CD4-positive, alpha-beta T cell treated with Interleukin-10 for 1 hour (primary cell): ENCODE measurements at regions not wholly inside any gene's neighbourhood (a gene's known extent, or its start where the extent isn't known, plus 50 kb on each side); places are given as distances from the start of the nearest gene placed in this dataset.
"Not testable (repeated sequence)": the region's sequence is repeated elsewhere in the genome, so short reads cannot be mapped to it uniquely, and the experiment has no call there.

Source experiments
- DNase-seq: peaks from one replicate; pipeline ENCODE4 v3.0.0-alpha.2; 2020

DNA sequence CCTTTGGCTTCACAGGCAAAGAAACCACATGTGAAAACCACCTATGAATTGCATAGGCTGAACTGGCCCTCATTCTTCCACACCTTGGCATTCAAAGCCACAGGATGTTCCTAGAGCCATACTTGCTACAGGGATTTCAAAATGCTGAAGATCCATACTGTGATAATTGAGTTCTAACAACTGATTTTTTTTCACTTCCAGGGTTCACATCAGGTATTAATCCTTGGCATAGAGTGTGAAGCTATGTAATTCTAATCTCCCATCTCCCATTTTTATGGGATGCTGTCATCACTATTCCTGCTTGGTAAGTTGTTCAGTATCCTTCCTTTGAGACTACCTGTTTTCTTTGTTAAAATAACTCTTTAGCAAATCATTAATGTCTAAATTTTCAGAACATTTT is 1569.2 kb upstream of the ADGRL3 start:
- no peak for DNase-seq

DNA sequence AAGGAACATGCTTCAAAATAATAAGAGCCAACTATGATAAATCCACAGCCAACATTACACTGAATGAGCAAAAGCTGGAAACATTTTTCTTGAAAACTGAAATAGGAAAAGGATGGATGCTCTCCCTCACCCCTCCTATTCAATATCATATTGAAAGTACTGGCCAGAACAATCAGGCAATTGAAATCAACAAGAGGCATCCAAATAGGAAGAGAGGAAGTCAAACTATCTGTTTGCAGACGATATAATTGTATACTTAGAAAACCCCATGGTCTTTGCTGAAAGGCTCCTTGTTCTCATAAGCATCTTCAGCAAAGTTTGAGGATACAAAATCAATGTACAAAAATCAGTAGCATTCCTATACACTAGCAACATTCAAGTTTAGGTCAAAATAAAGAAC is 1562.5 kb upstream of the ADGRL3 start:
- no peak for DNase-seq

DNA sequence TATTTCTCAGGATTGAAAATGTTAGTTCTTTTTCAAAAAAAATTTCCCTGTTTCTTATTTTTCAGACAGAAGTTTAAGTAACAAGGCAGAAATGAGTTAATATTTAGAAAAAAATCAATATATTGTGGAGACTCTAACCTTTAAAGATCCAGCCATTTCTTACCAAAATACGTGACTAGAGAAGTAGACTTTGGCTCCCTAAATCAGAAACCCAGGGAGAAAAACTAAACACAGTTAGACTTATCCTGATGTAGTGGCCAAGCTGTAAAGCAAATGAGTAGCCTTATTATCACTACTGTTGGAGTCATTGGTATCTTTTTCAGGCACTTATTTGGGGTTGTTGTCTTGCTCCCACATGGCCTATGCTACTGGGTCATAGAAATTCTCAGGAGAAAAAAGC is 1556.4 kb upstream of the ADGRL3 start:
- DNase-seq = no peak

DNA sequence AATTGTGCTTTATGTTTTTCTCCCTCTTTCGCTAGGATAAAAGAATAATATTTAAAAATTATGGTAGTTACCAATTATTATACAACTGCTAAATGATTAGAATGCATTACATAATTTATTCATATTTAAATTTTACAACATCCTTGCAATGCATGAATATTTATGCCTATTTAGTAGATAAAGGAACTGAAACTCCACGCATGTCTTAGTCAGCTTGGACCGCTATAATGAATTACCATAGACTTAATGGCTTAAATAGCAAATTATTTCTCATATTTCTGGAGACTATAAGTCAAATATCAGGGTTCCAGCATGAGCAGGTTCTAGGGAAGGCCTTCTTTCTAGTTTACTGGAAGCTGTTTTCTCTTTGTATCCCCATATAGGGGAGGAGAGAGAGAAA is 1555.4 kb upstream of the ADGRL3 start:
- no peak for DNase-seq

DNA sequence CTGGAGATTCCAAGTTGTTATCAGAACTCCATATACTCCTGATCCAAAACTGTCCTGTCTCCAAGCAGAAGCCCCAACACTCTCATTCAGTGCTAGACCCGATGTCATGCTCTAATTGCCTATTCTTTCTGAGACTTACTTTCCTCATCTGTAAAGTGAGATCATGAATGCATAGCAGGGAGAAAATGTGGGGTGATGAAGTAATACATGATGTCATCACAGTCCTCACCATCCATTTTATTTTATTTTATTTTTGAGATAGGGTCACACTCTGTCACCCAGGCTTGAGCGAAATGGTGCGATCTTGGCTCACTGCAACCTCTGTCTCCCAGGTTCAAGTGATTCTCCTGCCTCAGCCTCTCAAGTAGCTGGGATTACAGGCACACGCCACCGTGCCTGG is 1554.0 kb upstream of the ADGRL3 start:
- no peak for DNase-seq

DNA sequence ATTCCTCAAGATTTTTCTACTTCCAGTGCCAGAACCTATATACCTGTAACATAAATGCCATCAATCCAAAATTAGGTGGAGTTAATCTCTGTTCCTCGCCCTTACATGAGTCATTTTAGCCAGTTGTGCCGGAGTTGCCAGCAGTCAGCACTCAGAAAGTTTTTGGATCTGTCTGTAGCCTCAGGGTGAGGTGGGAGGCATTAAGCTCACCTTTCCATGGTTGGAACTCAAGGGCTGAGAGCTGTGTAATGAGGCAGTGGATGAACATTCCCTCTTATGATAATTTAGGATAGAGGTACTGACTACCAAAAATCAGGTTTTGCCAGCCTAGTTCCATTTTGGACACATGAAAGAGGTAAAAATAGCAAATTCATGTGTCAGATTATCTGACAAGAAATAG is 1553.1 kb upstream of the ADGRL3 start:
- no peak for DNase-seq

DNA sequence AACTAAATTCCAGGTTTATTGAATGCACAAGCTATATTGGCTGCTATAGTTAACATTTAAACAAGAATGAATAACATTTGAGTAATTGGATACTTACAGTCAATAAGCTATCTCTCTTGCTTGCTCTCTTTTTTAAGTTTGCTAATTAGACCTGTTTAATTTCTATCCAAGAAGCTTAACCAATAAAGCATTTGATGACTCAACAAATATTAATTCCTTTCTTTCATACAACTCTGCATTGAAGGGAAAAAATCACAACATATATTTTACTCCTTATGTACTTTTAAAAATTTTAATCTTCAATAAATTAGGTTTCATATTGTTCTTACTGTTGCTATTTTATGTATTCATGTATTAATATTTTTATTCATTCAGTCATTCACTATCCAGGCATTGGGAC is 1552.6 kb upstream of the ADGRL3 start:
- DNase-seq = no peak

DNA sequence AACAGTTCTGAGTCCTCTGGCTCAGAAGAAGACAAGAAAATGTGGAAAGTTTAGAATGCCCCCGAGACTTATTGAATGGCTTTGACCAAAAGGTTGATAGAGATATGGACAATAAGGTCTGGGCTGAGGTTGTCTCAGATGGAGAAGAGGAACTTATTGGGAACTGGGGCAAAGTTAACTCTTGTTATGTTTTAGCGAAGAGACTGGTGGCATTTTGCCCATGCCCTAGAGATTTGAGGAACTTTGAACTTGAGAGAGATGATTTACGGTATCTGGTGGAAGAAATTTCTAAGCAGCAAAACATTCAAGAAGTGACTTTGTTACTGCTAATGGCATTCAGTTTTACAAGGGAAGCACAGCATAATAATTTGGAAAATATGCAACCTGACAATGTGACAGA is 1549.3 kb upstream of the ADGRL3 start:
- no peak for DNase-seq

DNA sequence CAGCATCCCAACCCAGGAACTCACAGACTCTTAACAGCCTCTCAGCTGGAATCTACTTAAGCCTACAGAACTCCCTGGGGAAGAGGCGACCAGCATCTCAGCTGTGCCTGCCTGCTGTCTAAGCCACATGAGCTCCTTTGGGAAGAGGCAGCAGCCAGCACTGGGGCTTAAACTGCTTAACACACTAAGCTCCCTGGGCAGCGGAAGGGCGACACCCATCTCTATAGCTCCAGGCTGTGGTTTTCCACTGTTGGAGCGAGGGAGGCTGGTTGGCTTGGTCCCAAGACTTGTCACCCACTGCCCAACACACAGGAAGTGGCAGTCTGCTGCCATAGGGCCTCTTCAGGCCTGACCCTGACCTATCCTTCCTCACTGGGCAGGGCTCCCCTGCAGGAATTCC is 1544.1 kb upstream of the ADGRL3 start:
- no peak for DNase-seq

DNA sequence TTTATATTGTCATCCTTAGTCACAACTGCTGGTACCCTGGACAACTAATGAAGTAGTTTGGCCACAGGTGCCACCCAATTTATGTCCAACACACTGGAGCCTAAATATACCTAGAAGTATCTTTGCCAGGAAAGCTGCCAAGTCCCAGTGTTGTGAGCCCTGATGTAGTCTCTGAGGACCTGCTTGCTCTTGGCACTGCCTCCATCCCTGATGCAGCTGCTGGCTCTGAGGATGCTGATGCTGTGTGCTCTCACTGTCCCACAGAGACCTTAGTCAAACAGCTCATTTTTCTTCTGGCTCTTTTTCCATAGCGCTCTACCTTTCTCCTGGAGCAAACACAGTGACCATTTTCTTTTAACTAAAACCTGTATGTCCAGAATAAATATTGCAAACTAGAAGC is 1535.4 kb upstream of the ADGRL3 start:
- DNase-seq = no peak

DNA sequence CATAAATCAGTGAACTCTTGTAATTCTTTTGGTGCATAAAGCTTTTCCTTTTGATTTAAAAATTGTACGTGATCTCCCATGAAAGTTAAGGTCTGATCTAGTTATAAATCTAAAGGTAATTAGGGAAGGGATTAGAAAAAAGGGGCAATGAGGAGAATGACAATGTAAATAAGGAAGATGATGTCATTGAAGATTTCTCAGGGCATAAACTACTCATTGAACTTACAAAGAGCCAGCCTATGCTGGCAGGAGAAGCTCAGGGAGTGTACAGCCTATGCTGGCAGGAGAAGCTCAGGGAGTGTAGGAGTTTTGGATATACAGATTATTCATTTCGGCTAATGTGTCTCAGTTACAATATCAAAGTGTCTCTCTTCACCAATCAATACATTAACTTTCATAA is 1533.5 kb upstream of the ADGRL3 start:
- no peak for DNase-seq

DNA sequence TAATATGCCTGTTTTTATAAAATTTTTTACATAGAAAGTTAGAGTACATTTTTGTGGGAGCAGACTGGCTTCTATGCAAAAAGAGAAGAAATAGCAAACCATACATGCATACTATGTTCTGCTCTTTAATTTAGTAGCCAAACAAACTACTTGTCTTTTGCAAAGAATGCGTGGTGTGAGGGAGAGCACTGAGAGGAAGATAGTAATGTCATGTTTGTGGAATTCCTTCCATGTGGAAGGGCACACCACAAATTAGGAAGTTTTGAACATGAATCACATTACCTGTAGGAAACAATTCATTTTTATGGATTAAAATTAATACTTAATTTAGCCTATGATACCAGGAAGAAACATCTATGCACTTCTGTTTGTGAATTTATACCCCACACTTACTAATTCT is 1529.1 kb upstream of the ADGRL3 start:
- DNase-seq = no peak

DNA sequence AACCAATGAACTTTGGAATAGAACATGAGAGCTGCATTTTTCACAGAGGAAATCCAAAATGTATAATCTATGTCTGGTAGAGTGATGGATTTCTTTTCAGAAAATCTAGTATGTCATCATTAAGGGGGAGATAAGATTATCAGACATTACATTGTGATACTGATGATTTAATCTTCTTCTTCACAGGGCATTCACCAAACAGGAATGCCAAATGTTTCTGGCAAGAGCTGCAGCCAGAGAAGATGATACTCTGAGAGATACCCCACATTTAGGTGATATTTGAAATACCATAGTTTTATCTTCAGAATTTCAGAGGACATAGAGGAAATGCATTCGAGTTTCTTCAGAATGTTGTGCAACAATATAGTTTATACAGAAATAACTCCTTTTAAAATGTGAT is 1523.7 kb upstream of the ADGRL3 start:
- DNase-seq = no peak

DNA sequence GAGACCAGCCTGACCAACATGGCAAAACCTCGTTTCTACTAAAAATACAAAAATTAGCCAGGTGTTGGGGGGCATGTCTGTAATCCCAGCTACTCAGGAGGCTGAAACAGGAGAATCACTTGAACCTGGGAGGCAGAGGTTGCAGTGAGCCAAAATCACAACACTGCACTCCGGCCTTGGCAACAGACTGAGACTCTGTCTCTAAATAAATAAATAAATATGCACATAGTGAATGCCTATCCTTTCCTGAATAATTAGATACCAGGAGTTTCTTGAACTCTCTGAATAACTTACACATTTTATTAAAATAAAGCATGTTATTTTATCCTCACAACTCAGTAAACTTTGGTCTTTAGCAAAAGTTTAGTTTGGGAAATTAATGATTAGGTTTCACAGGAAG is 1523.1 kb upstream of the ADGRL3 start:
- DNase-seq = not testable (repeated sequence)

DNA sequence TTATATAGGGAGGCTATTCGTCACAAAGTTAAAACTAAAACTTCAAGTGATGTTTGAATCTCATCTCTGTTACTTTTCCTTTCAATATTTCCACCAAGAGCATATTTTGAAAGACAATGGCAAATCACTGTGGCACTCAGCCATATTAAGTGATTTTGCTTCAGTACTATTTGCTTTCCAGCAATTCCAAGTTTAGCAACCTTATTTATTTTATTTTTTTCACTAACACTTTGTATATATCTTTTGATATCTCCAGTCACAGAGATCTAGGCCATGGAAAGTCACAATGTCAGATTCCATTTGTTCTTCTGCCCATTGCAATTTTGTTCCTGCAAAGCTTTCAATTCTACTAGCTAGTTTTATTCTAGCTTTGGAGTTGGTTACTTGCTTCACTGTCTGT is 1514.5 kb upstream of the ADGRL3 start:
- DNase-seq = no peak

DNA sequence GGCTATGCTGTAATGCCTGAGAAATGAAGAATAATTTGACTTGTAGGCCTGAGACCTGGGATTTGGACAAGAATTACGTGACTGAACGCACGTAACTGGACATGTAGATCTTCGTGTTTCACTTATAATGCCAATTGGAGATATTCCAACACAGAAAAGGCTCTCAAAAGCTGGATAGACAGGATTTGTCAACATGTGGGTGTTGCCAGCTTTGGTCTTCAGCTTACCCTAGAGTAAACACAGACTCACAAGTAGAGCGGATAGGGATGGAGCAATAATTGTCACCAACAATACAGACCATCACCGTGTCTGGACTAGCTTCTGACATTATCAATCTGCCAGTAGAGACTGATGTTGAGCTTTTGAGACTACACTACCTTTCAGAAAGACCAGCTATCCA is 1511.0 kb upstream of the ADGRL3 start:
- DNase-seq = no peak

DNA sequence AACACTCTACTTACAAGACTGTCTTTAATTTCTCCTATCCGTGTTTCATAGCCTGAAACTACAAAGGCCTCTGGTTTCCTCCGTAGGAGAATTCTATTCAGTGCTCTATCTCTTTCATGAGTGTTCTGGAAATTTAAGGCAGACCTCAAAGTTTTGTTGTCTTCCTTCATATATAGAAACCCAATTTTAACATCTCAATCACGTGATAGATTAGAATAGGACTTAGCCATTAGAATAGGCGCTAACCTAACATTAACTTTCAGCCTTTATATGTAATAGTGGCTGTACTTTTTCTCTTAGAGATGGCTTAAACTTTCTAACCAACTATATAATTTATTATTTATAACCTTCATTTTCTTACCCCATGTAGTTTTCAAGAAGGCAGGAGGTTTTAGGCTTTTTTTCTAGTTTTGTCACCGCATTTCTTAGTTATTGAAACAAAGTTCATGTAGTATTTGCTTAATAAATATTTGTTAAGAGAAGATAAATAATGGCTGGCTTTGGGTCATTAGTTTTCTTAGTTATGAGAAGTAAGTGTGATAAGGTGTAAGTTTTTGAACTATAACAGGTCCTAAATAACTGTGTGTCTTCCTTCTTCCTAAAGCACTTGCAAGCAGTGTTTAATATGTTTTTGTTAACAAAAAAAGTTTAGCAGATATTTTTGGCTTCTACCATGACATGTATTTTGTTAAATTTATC is 1504.6 kb upstream of the ADGRL3 start:
- no peak for DNase-seq

DNA sequence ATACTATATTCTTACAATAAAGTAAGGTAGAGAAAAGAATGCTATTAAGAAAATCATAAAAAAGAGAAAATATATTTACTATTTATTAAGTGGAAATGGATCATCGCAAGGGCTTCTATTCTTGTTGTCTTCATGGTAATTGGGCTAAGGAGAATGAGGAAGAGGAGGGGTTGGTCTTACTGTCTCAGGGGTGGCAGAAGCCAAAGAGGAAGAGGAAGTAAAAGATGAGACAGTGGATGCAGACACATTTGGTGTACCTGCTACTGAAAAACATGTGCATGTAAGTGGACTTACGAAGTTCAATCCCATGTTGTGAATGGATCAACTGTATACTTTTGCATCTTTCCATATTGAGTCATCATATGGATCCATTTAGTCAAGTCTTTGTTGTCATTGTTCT is 1502.1 kb upstream of the ADGRL3 start:
- no peak for DNase-seq

DNA sequence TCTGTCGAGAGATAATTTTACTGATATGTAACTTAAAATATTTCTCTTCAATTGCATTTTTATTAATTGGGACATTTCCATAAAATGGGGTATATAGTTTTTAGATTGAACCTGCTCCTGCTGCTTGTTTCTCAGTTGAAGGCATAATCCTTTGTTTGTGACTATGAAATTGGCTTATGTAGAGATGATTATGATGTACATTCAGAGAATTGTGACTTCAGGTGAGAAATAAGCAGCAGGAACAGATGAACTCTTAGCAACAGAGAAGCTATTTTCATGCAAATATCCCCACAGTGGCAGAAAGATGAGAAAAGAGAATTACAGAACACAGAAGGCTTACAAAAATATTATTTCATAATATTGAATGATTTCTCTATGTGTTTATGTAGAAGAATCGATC is 1499.5 kb upstream of the ADGRL3 start:
- no peak for DNase-seq

DNA sequence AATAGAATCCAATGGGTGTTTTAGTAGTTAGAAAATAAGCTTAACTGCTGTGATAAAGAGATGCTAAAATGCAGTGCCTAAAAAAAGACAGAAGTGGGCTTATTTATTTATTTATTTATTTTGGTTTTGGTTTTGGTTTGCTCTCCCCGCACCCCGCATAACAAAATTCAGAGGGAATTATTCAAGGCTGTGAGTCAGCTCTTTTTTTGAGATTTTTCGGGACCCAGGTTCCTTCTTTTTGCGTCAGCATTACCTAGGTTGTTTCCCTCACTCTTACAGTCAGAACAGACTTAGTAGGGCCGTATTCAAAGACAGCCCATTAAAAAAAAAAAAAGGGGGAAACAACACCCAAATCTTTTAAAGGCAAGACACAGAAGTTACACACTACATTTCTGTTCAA is 1495.5 kb upstream of the ADGRL3 start:
- DNase-seq = no peak

DNA sequence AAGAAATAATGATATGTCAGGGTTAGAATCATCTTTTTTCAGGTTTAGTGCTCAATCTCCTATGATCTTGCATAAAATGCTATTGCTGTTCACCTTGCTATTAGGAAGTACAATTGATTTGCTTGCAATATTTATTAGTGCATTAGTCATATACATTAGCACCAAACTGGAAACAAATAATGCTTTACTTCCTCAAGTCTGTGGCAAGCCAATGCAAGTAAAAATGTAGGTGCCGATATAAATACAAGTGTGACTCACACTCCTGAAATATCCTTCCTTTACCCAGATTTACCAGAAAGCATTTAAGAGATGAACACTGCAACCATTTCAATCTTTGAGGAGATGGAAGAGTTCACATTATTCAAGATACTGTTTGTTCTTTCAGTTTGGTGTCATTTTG is 1487.7 kb upstream of the ADGRL3 start:
- no peak for DNase-seq

DNA sequence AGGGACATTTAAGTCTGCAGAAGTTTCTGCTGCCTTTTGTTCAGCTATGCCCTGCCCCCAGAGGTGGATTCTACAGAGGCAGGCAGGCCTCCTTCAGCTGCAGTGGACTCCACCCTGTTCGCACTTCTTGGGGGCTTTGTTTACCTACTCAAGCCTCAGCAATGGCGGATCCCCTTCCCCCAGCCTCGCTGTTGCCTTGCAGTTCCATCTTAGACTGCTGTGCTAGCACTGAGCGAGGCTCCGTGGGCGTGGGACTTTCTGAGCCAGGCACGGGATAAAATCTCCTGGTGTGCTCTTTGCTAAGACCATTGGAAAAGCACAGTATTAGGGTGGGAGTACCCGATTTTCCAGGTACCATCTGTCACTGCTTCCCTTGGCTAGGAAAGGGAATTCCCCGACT is 1475.8 kb upstream of the ADGRL3 start:
- not testable (repeated sequence) for DNase-seq

DNA sequence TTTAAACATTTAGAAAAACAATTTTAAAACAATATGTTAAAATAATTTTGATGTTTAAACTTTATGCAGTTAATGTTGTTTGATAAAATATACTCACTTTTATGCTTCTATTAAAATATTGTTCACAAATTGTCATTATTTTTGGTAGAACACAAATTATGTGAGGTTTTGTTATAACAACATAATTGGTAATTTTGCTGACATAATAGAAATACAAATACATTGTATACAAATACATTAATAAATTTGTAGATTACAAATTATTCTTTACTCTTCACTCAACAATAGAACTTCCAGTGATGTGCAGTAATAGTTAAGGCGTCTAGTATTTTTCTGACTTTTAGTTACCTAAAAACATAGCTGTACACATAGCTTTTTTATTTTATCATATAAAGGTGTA is 1472.4 kb upstream of the ADGRL3 start:
- DNase-seq = no peak

DNA sequence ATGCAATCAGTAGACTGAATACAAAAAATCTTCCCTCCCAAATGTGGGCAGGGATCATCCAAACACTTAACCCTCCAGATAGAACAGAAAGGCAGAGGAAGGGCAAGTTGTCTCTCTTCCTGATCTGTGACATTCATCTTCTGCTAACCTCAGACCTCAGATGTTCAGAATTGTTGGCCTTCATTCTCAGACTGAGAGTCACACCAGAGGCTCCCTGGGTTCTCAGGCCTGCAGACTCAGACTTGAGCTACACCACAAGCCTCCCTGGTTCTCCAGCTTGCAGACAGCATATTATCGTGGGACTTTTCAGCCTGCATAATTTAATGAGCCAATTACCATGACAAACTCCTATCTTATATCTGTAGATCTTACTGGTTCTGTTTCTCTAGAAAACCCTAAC is 1471.6 kb upstream of the ADGRL3 start:
- no peak for DNase-seq

DNA sequence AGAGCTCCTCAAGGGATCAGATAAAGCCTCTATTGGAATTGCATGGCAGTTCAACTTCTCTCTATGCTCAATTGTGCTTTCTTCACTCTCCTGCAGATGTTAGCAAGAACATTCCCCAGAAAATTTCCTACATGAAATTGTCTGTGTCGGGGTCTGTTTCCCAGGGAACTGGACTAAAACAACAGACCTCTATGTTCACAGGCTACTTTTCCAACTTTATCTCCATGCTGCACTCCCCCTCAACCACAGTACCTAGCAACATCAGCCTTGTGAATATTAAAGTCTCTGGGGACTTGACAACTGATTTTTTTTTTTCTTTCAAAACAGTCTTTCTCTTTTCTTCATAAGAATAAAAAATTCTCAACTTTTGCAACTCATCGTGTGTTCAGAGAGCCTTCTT is 1470.8 kb upstream of the ADGRL3 start:
- no peak for DNase-seq

DNA sequence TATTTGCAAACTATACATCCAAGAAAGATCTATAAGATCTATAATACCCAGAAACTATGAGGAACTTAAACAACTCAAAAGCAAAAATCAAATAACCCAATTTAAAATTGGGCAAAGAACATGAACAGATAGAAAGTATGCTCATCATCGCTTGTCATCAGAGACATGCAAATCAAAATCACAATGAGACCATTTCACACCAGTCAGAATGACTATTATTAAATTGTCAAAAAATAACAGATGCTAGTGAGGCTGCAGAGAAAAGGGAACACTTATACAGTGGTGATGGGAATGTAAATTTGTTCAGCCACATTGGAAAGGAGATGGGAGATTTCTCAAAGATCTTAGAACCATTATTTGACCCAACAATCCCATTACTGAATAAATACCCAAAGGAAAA is 1451.7 kb upstream of the ADGRL3 start:
- DNase-seq = no peak
